ENCODE measurements at regions not wholly inside any gene's neighbourhood (a gene's known extent, or its start where the extent isn't known, plus 50 kb on each side); places are given as distances from the start of the nearest gene placed in this dataset.

DNA sequence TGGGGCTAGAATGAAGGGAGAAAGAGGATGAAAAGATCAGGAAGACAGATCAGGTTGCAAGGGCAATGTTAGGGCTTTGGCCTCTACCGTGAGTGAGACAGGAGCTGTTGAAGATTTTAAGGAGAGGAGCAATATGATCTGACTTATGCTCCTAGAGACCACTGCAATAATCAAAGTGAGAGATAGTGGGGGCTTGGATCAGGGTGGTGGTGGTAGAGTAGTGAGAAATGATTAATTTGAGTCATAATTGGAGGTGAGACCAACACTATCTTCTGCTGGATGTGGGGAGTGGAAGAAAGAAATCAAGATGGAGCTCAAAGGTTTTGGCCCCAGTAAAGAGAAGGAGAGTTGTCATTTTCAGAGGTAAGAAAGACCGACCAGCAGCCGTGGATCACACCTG is 140.7 kb upstream of the TMEM170B start:
- Mint-ChIP-seq H3K4me1 (ENCODE audit: low read depth) (no peaks in the 10 kb centered on the region), H3K9me3 (peaks cover 5% of the 10 kb centered on the region), H3K27ac (no peak overlapping the region), H3K36me3 (ENCODE audit: low read depth) (no peaks in the 10 kb centered on the region), H3K4me3 (no peak overlapping the region), H3K27me3 (peaks cover 7% of the 10 kb centered on the region)

DNA sequence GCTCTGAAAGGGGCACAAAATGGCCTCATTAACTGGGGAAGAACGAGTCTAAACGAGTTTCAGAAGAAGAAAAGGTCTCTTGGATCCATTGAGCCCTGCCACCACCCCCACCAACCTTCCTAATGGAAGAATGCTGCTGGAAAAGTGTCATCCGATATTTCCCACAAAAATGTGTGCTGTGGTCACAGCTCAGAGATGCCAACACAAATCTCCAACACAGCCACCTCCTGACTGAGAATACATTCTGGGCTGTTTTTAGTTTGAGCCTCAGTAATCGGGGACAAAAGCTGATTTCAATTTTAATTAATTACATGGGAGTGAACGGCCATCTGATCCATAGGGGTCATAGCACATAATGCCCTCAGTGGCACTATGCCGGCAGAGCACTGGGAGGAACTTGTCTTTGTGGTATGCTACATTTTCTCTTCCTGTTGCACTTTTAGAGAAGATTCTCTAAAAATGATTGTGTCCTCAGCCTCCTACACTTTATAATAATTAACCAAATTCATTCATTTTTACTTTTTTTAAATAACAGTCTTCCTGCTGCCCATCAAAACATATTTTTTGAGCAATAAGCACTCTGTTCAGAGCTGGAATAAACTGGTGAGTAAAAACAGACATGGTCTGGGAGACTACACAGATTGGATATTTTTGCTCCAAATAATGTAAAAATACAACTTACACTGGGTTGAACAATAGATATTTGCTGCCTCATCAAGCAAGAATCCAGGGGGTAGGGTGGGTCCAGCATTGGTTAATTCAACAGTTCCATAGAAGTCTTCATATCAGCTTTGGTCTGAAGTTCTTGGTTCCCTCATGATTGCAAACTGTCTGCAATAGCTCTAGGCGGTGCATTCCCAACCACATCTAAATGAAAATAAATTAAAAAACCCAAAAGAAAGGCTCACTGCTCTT is 143.6 kb upstream of the TMEM170B start:
- Mint-ChIP-seq H3K4me1 (ENCODE audit: low read depth) (no peaks in the 10 kb centered on the region), H3K36me3 (ENCODE audit: low read depth) (no peaks in the 10 kb centered on the region), H3K27me3 (peaks cover 7% of the 10 kb centered on the region), H3K4me3 (no peak overlapping the region), H3K9me3 (peaks cover 5% of the 10 kb centered on the region), H3K27ac (no peak overlapping the region)

GRCh38 chr6:11392778-11393507 is 144.6 kb upstream of the TMEM170B start:
- Mint-ChIP-seq H3K36me3 (ENCODE audit: low read depth) (no peaks in the 10 kb centered on the region), H3K4me3 (no peak overlapping the region), H3K27ac (no peak overlapping the region), H3K27me3 (peaks cover 5% of the 10 kb centered on the region), H3K4me1 (ENCODE audit: low read depth) (no peaks in the 10 kb centered on the region), H3K9me3 (peaks cover 5% of the 10 kb centered on the region)

- Mint-ChIP-seq H3K27me3 (no peaks in the 10 kb centered on the region), H3K4me3 (no peak overlapping the region), H3K36me3 (ENCODE audit: low read depth) (no peaks in the 10 kb centered on the region)
Measured at GRCh38 chr6:11391934-11392777, 145.4 kb upstream of the TMEM170B start.

GRCh38 chr6:11389977-11390376 is 147.6 kb upstream of the TMEM170B start:
- Mint-ChIP-seq H3K4me1 (ENCODE audit: low read depth) (peaks cover 19% of the 10 kb centered on the region), H3K36me3 (ENCODE audit: low read depth) (no peaks in the 10 kb centered on the region), H3K4me3 (no peak overlapping the region), H3K27ac (no peak overlapping the region), H3K27me3 (no peaks in the 10 kb centered on the region), H3K9me3 (no peaks in the 10 kb centered on the region)

More at GRCh38 chr6:11391934-11392777, 145.4 kb upstream of the TMEM170B start:
- Mint-ChIP-seq H3K4me1 (ENCODE audit: low read depth) (no peaks in the 10 kb centered on the region), H3K9me3 (peaks cover 5% of the 10 kb centered on the region), H3K27ac (no peak overlapping the region)

DNA sequence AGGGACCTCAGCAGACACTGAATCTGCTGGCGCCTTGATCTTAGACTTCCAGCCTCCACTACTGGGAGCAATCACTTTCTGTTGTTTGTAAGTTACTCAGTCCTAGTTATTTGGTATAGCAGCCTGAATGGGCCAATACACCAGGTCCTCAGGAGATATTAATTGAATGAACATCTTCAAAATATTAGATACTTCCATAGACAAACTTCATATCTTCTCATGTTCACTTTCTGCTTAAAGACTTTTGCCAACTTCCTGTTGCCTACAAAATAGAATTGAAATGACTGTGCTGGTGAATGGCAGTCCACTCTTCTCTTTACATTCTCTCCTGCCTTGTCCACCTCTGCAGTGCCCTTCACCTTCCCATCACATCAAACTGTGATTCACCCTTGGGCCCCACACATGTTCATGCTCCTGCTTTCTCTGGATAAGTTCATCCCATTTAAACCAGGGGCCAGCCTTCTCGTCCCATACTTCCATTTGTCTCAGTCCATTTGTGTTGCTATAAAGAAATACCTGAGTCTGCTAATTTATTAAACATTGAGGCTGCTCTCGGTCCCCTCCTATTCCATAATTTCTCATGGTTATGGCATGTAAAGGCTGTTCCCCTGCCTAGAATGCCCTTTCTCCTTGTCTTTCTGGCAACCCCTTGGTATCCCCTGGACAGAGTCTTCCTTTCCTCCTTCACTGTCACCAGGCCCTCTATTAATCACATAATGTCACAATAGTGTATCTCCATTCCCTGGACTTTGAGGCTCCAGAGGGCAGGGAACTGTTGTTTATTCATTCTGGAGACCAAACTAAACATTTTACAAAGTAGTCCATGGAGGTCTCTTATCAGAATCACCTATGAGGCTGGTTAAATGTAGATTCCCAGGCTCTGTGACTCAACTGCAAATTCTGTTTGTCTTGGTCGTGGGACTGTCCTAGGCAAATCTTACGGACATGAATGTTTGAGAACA is 148.3 kb upstream of the TMEM170B start:
- no peaks in the 10 kb centered on the region for H3K36me3 Mint-ChIP-seq (ENCODE audit: low read depth)
- H3K27me3 Mint-ChIP-seq = no peaks in the 10 kb centered on the region
- peaks cover 19% of the 10 kb centered on the region for H3K4me1 Mint-ChIP-seq (ENCODE audit: low read depth)
- no peak overlapping the region for H3K27ac Mint-ChIP-seq
- no peaks in the 10 kb centered on the region for H3K9me3 Mint-ChIP-seq
- H3K4me3 Mint-ChIP-seq = no peak overlapping the region

GRCh38 chr6:11387707-11388430 is 149.7 kb upstream of the TMEM170B start:
- Mint-ChIP-seq H3K27me3 (no peaks in the 10 kb centered on the region), H3K27ac (no peak overlapping the region), H3K4me3 (no peak overlapping the region), H3K4me1 (ENCODE audit: low read depth) (peaks cover 25% of the 10 kb centered on the region), H3K9me3 (no peaks in the 10 kb centered on the region), H3K36me3 (ENCODE audit: low read depth) (no peaks in the 10 kb centered on the region)

DNA sequence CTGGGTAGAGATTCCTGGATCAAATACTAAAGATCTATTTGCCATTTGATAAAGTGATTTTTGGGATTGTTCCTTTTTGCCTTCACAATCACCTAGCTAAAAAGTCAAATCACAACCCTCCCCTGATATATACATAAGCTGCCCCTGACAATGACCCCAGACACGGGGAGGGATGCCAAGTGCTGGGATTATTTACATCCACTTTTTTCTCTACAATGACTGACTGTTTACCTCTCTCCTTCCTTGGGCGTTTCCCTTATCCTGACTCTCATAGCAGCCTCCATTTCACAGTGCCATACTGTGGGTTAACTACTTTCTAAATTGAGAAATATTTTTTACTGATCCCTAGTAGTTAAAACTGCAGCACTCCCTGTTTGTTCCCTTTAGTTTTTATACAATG is 150.8 kb upstream of the TMEM170B start:
- no peak overlapping the region for H3K27ac Mint-ChIP-seq
- H3K27me3 Mint-ChIP-seq = no peaks in the 10 kb centered on the region
- H3K4me3 Mint-ChIP-seq = no peak overlapping the region
- peaks cover 35% of the 10 kb centered on the region for H3K4me1 Mint-ChIP-seq (ENCODE audit: low read depth)
- H3K9me3 Mint-ChIP-seq = no peaks in the 10 kb centered on the region
- no peaks in the 10 kb centered on the region for H3K36me3 Mint-ChIP-seq (ENCODE audit: low read depth)

DNA sequence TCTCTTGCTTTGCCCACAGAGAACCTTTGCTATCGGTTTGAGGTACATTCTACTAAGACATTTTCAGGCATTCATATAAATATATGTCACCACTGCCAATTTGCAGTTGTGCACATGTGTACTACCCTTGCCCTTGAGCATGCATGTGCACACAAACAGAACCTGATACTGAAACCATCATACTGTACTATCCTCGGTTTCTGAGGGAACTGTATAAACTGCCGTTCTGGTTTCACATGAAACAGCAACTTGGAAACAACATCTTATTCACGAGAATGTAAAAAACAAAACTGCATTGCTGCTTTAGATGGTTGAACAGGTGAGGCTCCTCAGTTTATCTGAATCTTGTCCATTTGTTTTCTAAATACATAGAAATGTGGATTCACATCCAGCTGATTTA is 151.2 kb upstream of the TMEM170B start:
- Mint-ChIP-seq H3K27me3 (no peaks in the 10 kb centered on the region), H3K4me1 (ENCODE audit: low read depth) (peaks cover 39% of the 10 kb centered on the region), H3K36me3 (ENCODE audit: low read depth) (no peaks in the 10 kb centered on the region), H3K4me3 (no peak overlapping the region), H3K27ac (no peak overlapping the region), H3K9me3 (no peaks in the 10 kb centered on the region)

DNA sequence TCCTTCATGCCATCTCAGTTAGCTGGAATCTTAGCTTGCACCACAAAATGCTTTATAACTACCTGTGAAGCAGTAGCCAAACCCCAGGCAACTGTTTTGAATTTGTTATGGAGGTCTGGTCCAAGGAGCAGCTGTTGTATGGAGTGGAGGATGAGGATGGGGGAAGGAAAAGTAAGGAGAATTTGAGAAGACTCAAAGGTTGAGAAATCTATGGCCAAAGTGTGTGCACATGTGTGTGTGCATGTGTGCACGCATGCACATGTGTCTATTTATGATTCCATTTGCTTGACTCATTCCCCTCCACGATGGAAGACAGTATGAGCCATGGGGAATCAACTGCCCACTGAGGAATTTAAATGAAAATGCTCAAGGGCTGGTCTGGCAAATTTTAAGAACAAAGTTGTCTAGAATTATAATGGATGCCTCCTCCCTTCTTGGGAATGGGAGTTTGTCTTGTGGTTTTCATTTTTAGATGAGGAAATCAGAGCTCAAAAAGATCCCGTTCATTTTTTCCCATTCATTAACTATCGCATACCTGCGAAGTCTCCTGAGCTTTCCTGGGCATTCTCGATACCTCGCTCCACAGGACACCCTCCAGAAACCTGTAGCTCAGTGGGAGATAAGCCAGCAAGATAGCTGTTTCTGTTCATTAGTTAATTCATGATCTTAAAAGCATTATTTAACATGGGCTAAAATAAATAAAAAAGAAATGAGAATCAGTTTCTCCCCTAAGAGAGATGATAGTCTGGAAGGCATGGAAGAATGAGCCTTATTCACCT is 152.3 kb upstream of the NEDD9 start:
- H3K9me3 Mint-ChIP-seq = no peaks in the 10 kb centered on the region
- H3K4me3 Mint-ChIP-seq = no peak overlapping the region
- peaks cover 55% of the 10 kb centered on the region for H3K4me1 Mint-ChIP-seq (ENCODE audit: low read depth)

GRCh38 chr6:11381801-11382513 is 149.5 kb upstream of the NEDD9 start:
- Mint-ChIP-seq H3K4me1 (ENCODE audit: low read depth) (peaks cover 76% of the 10 kb centered on the region), H3K27ac (peak overlapping the region; percentile 94), H3K36me3 (ENCODE audit: low read depth) (peaks cover 20% of the 10 kb centered on the region), H3K27me3 (no peaks in the 10 kb centered on the region), H3K4me3 (peak overlapping the region; percentile 83), H3K9me3 (peaks cover 4% of the 10 kb centered on the region)

More for the DNA sequence above, 152.3 kb upstream of the NEDD9 start:
- no peaks in the 10 kb centered on the region for H3K27me3 Mint-ChIP-seq
- no peak overlapping the region for H3K27ac Mint-ChIP-seq
- peaks cover 4% of the 10 kb centered on the region for H3K36me3 Mint-ChIP-seq (ENCODE audit: low read depth)

DNA sequence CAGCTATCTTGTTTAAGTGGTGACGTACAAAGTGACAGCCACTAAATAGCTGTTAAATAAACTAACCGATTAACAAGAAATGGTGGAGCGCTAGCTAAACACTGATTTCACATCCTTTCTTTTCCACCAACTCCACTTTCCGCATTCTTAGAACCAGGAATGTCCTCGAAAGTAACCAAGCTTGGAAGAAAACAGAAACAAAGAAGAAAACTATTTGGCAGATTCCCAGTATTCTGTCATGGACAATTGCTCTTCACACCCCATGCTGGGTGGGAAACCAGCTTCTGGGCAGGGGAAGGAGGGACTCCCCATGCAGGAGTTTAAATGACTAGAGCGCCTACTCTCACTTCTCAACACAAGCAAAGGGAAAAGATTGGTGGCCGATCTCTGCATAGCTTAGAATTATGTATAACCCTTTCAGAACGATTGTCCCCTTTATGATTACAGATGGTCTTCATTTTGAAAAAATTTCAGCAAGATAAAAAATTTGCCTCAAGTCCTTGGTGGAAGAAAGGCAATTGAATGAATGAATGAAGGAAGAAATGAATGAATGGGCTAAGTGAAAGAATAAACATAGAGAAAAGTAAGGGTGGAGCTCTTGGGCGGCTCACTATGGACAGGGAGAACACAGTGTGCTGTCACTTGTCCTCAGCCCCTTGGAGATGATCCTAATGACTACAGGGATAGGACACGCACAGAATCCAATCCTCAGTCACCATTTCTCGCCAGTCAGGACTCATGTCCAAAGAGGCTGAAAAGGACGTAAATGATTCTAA is 148.7 kb upstream of the NEDD9 start:
- Mint-ChIP-seq H3K36me3 (ENCODE audit: low read depth) (peaks cover 24% of the 10 kb centered on the region), H3K27me3 (no peaks in the 10 kb centered on the region), H3K4me3 (peak overlapping the region; percentile 83), H3K4me1 (ENCODE audit: low read depth) (peaks cover 75% of the 10 kb centered on the region), H3K9me3 (peaks cover 4% of the 10 kb centered on the region), H3K27ac (peak overlapping the region; percentile 94)
